SK-N-SH (cell line): ENCODE measurements at regions not wholly inside any gene's neighbourhood (a gene's known extent, or its start where the extent isn't known, plus 50 kb on each side); places are given as distances from the start of the nearest gene placed in this dataset.

Experiments used
- CTCF ChIA-PET: fragments of 300-600, 350-600 bp; formaldehyde crosslinking; extraction: SDS; loops from one replicate; lab custom pipeline; 2021; lab: Yijun Ruan, JAX
- POLR2A ChIA-PET: fragments of 350-600 bp; sonication (Branson Sonifier 250); formaldehyde crosslinking; extraction: SDS; loops from one replicate; lab custom pipeline; 2020; ENCODE audit warnings: antibody characterized with exemption, inconsistent platforms; lab: Yijun Ruan, JAX
- DNase-seq: peaks from one replicate; pipeline ENCODE4 v3.0.0; 2012
- H2AFZ ChIP-seq: fragments of 200-600 bp; sonication (generic); 2 replicates; pipeline ENCODE4 v1.8.1; 2016; ENCODE audit warnings: antibody characterized with exemption, mild to moderate bottlenecking, low read depth
- H3F3A ChIP-seq: fragments of 200-600 bp; sonication (generic); replicated peaks from 2 replicates; pipeline ENCODE3; 2016; ENCODE audit warnings: antibody characterized with exemption, mild to moderate bottlenecking; ENCODE audit not compliant: insufficient read depth
- H3K27ac ChIP-seq, 2 experiments: fragments of 200-500 bp in 1 of 2; fragments of 200-600 bp in 1 of 2; sonication (Bioruptor generic) in 1 of 2; sonication (generic), shearing (Covaris generic) in 1 of 2; 2 replicates each; pipeline versions ENCODE4 v1.5.1 to v1.6.1; 2014 to 2016; ENCODE audit warnings: low read depth in 2 of 2, inconsistent platforms in 1 of 2, low read length in 1 of 2, mild to moderate bottlenecking in 1 of 2, mixed read lengths in 1 of 2
- H3K27me3 ChIP-seq: fragments of 200-600 bp; sonication (generic), shearing (Covaris generic); 2 replicates; pipeline ENCODE4 v1.6.1; 2016; ENCODE audit warnings: mixed run types; ENCODE audit not compliant: insufficient read depth
- H3K36me3 ChIP-seq, 2 experiments: fragments of 200-500 bp in 1 of 2; fragments of 200-600 bp in 1 of 2; sonication (Bioruptor generic) in 1 of 2; sonication (generic) in 1 of 2; replicated peaks in 1 of 2; 2 replicates each; pipeline versions ENCODE3 to v1.5.1; 2014 to 2016; ENCODE audit warnings: low read length in 1 of 2, mild to moderate bottlenecking in 1 of 2; ENCODE audit not compliant: insufficient read depth in 2 of 2, control insufficient read depth in 1 of 2
- H3K4me1 ChIP-seq, 2 experiments: fragments of 200-500 bp in 1 of 2; fragments of 200-600 bp in 1 of 2; sonication (Bioruptor generic) in 1 of 2; sonication (generic), shearing (Covaris generic) in 1 of 2; 2 replicates each; pipeline versions ENCODE4 v1.5.1 to v1.6.1; 2014 to 2016; ENCODE audit warnings: low read depth in 1 of 2, low read length in 1 of 2, mixed run types in 1 of 2; ENCODE audit not compliant: insufficient read depth in 2 of 2, control insufficient read depth in 1 of 2
- H3K4me2 ChIP-seq: fragments of 200-600 bp; sonication (generic), shearing (Covaris generic); 2 replicates; pipeline ENCODE4 v1.6.1; 2017; ENCODE audit warnings: mixed run types
- H3K4me3 ChIP-seq, 2 experiments: fragments of 200-500 bp in 1 of 2; fragments of 200-600 bp in 1 of 2; sonication (Bioruptor generic) in 1 of 2; sonication (generic), shearing (Covaris generic) in 1 of 2; 2 replicates each; pipeline versions ENCODE4 v1.5.1 to v1.8.1; 2014 to 2016; ENCODE audit warnings: low read depth in 2 of 2, inconsistent platforms in 1 of 2, low read length in 1 of 2, mild to moderate bottlenecking in 1 of 2, mixed read lengths in 1 of 2, moderate library complexity in 1 of 2
- H3K79me2 ChIP-seq: fragments of 200-600 bp; sonication (generic); 2 replicates; pipeline ENCODE4 v1.8.1; 2017; ENCODE audit warnings: mild to moderate bottlenecking; ENCODE audit not compliant: insufficient read depth
- H3K9ac ChIP-seq: fragments of 200-600 bp; sonication (generic); 2 replicates; pipeline ENCODE4 v1.6.1; 2017; ENCODE audit warnings: mixed run types
- H3K9me2 ChIP-seq: fragments of 200-600 bp; sonication (generic); 2 replicates; pipeline ENCODE4 v1.6.1; 2017; ENCODE audit warnings: mixed run types
- H3K9me3 ChIP-seq: fragments of 200-600 bp; sonication (generic); 2 replicates; pipeline ENCODE4 v1.6.1; 2017; ENCODE audit warnings: mixed run types, mild to moderate bottlenecking, moderate library complexity
- H4K20me1 ChIP-seq: fragments of 200-600 bp; sonication (generic); 2 replicates; pipeline ENCODE4 v1.6.1; 2017; ENCODE audit warnings: mild to moderate bottlenecking, mixed run types; ENCODE audit not compliant: insufficient read depth
- ELF1 ChIP-seq: IDR thresholded peaks from 2 replicates; pipeline ENCODE4 v1.4.0; 2012
- EZH2phosphoT487 ChIP-seq: fragments of 200-600 bp; sonication (generic); IDR thresholded peaks from 2 replicates; pipeline ENCODE4 v1.6.1; 2017; ENCODE audit warnings: low read depth, mixed run types, mild to moderate bottlenecking, antibody characterized with exemption, moderate library complexity, borderline replicate concordance
- FOSL2 ChIP-seq: IDR thresholded peaks from 2 replicates; pipeline ENCODE4 v1.4.0; 2012; ENCODE audit warnings: low read depth, mild to moderate bottlenecking, moderate library complexity, borderline replicate concordance
- FOXJ3 ChIP-seq: sonication (generic); formaldehyde crosslinking; IDR thresholded peaks from 2 replicates; pipeline ENCODE4 v1.5.1; 2020; ENCODE audit warnings: mild to moderate bottlenecking, missing genetic modification reagents
- FOXM1 ChIP-seq: IDR thresholded peaks from 2 replicates; pipeline ENCODE4 v1.4.0; 2012; ENCODE audit warnings: low read depth, mild to moderate bottlenecking
- GABPA ChIP-seq: IDR thresholded peaks from 2 replicates; pipeline ENCODE4 v1.4.0; 2012; ENCODE audit warnings: low read depth, mild to moderate bottlenecking
- GATA2 ChIP-seq: sonication (generic); formaldehyde crosslinking; IDR thresholded peaks from 2 replicates; pipeline ENCODE4 v1.5.0; 2020; ENCODE audit warnings: mild to moderate bottlenecking, missing genetic modification reagents
- MAX ChIP-seq: IDR thresholded peaks from 2 replicates; pipeline ENCODE4 v1.4.0; 2012; ENCODE audit warnings: low read depth
- MEF2A ChIP-seq: IDR thresholded peaks from 2 replicates; pipeline ENCODE4 v1.4.0; 2012; ENCODE audit warnings: low read depth, borderline replicate concordance
- MXI1 ChIP-seq: IDR thresholded peaks from 2 replicates; pipeline ENCODE4 v1.6.1; 2012; ENCODE audit warnings: mild to moderate bottlenecking, low read depth, low read length, improper control_type of control experiment
- NRF1 ChIP-seq: IDR thresholded peaks from 2 replicates; pipeline ENCODE4 v1.6.1; 2012; ENCODE audit warnings: low read depth, mild to moderate bottlenecking, low read length
- POLR2AphosphoS5 ChIP-seq: IDR thresholded peaks from 2 replicates; pipeline ENCODE4 v1.6.1; 2012; ENCODE audit warnings: low read depth, low read length
- RAD21 ChIP-seq: IDR thresholded peaks from 2 replicates; pipeline ENCODE4 v1.6.1; 2012; ENCODE audit warnings: mild to moderate bottlenecking, low read length
- RCOR1 ChIP-seq: fragments of 150-350 bp; IDR thresholded peaks from 2 replicates; pipeline ENCODE4 v1.6.1; 2017; ENCODE audit warnings: antibody characterized with exemption, low read length
- RFX5 ChIP-seq: IDR thresholded peaks from 2 replicates; pipeline ENCODE4 v1.6.1; 2012; ENCODE audit warnings: mild to moderate bottlenecking, improper control_type of control experiment, low read length
- RXRA ChIP-seq: IDR thresholded peaks from 2 replicates; pipeline ENCODE4 v1.4.0; 2012; ENCODE audit warnings: low read depth, mild to moderate bottlenecking, borderline replicate concordance
- SIN3A ChIP-seq: IDR thresholded peaks from 2 replicates; pipeline ENCODE4 v1.6.1; 2012; ENCODE audit warnings: low read depth, mild to moderate bottlenecking, low read length, moderate library complexity, borderline replicate concordance
- TAF1 ChIP-seq: IDR thresholded peaks from 2 replicates; pipeline ENCODE4 v1.6.1; 2012; ENCODE audit warnings: low read depth, mild to moderate bottlenecking, low read length, moderate library complexity, borderline replicate concordance
- TCF12 ChIP-seq: IDR thresholded peaks from 2 replicates; pipeline ENCODE4 v1.4.0; 2012
- USF2 ChIP-seq: fragments of 150-350 bp; IDR thresholded peaks from 2 replicates; pipeline ENCODE4 v1.6.1; 2017; ENCODE audit warnings: antibody characterized with exemption, low read length, low read depth, borderline replicate concordance
- YY1 ChIP-seq: IDR thresholded peaks from 2 replicates; pipeline ENCODE4 v1.4.0; 2012; ENCODE audit warnings: low read depth, mild to moderate bottlenecking
- WGBS: methylation state at CpG from one replicate; pipeline ENCODE4 v1.1.6; 2017; ENCODE audit warnings: low lambda C conversion rate; 5-methylcytosine and 5-hydroxymethylcytosine counted together

DNA sequence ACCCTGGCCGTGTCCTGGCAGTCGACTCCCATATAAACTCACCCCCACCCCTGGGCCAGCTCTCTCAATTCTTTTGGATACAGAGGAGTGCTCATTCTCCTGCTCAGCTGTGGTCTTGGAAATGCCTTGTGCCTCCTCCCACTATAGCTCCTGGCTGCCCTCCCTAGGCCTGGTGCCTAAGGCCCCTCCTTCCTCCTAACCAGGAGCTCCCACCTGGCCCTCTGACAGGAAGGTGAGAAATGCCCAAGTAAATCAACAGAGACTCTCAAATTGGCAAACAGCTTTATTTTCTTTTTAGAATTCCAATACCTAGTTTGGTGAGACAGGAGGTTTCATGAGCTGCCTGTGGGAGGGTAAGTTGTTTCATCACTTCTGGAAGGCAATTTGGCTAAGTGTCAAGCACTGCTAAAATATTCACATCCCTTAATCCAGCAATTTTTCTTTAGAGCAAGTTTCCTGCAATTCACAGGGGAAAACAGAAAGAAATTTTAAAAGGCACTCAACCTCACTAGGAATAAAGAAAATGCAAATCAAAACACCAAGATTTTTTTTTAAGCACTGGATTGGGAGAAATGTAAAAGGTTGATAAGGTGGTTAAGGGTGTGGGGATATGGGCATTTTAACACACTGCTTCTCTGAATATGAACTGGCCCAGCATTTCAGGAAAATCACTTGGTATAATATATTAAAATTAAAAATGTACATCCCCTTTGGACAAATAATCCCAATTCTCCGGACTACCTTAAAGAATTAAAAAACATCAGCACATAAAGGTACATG is 209.7 kb upstream of the ARHGAP20 start:
- no peaks in the 10 kb centered on the region for H3K79me2 ChIP-seq
- H3K27ac ChIP-seq, result no peak overlapping the region
- no peak overlapping the region for H3K4me2 ChIP-seq
- 84% methylated on average over 3 of the region's 3 CpGs for WGBS
- H2AFZ ChIP-seq, result no peak overlapping the region
- DNase-seq, result no peak
- ChIA-PET CTCF (no interaction called here), POLR2A (no interaction called here)
- no peaks in the 10 kb centered on the region for H3K9me3 ChIP-seq
- no peaks in the 10 kb centered on the region for H3K36me3 ChIP-seq
- no peak overlapping the region for H3K9ac ChIP-seq
- H3K4me3 ChIP-seq, result no peak overlapping the region
- TF ChIP-seq MAX (no peak), POLR2AphosphoS5 (no peak), MEF2A (no peak), USF2 (no peak), EZH2phosphoT487 (no peak), RCOR1 (no peak), TCF12 (no peak), GATA2 (no peak), RXRA (no peak), FOXJ3 (CRISPR knock-in tag) (no peak), MXI1 (no peak), GABPA (no peak), ELF1 (no peak), RAD21 (no peak), FOXM1 (no peak), FOSL2 (no peak), RFX5 (no peak)
- H4K20me1 ChIP-seq, result no peaks in the 10 kb centered on the region
- no peaks in the 10 kb centered on the region for H3K27me3 ChIP-seq
- no peaks in the 10 kb centered on the region for H3F3A ChIP-seq
- no peaks in the 10 kb centered on the region for H3K9me2 ChIP-seq
- peaks cover 0 to 18% of the 10 kb centered on the region in 2 experiments; a peak in 1 of 4 replicates for H3K4me1 ChIP-seq

- Histone ChIP-seq H3K9ac (no peak overlapping the region), H3K4me3 (no peak overlapping the region), H3K79me2 (no peaks in the 10 kb centered on the region), H2AFZ (no peak overlapping the region), H3K4me1 (peaks cover 0 to 18% of the 10 kb centered on the region in 2 experiments; a peak in 1 of 4 replicates), H3K36me3 (no peaks in the 10 kb centered on the region), H4K20me1 (no peaks in the 10 kb centered on the region), H3F3A (no peaks in the 10 kb centered on the region), H3K9me3 (no peaks in the 10 kb centered on the region), H3K27ac (no peak overlapping the region), H3K27me3 (no peaks in the 10 kb centered on the region), H3K9me2 (no peaks in the 10 kb centered on the region), H3K4me2 (no peak overlapping the region)
- POLR2A ChIA-PET, result no interaction called here
- DNase-seq, result no peak
- CTCF ChIA-PET, result no interaction called here
- TF ChIP-seq GABPA (no peak), RAD21 (no peak), MXI1 (no peak), TAF1 (no peak), NRF1 (no peak), YY1 (no peak), POLR2AphosphoS5 (no peak), RXRA (no peak), SIN3A (no peak)
- 80% methylated on average over 4 of the region's 4 CpGs for WGBS
Observed at GRCh38 chr11:110919241-110919922, 207.1 kb upstream of the ARHGAP20 start.
